Smooth muscle cell (in vitro differentiated cells): ENCODE measurements at regions not wholly inside any gene's neighbourhood (a gene's known extent, or its start where the extent isn't known, plus 50 kb on each side); places are given as distances from the start of the nearest gene placed in this dataset.

Source experiments
- DNase-seq: peaks from one replicate; lab custom pipeline; 2025; ENCODE audit not compliant: unreplicated experiment; lab: John Stamatoyannopoulos, UW
- H2AFZ ChIP-seq: fragments of 200-600 bp; sonication (generic); 2 replicates; pipeline ENCODE4 v1.6.0; 2016; ENCODE audit warnings: antibody characterized with exemption, low read depth, mild to moderate bottlenecking
- H3F3A ChIP-seq: fragments of 200-600 bp; sonication (generic); 2 replicates; pipeline ENCODE4 v1.6.0; 2017; ENCODE audit warnings: antibody characterized with exemption, low read depth
- H3K27ac ChIP-seq: fragments of 200-600 bp; sonication (generic); 2 replicates; pipeline ENCODE4 v1.5.1; 2016; ENCODE audit warnings: low read depth, mild to moderate bottlenecking
- H3K27me3 ChIP-seq: fragments of 200-600 bp; sonication (generic); 2 replicates; pipeline ENCODE4 v1.6.1; 2016; ENCODE audit warnings: low read depth, mild to moderate bottlenecking
- H3K36me3 ChIP-seq: fragments of 200-600 bp; sonication (generic); 2 replicates; pipeline ENCODE4 v1.5.1; 2016; ENCODE audit warnings: low read depth
- H3K4me1 ChIP-seq: fragments of 200-600 bp; sonication (generic); 2 replicates; pipeline ENCODE4 v1.5.1; 2016; ENCODE audit warnings: low read depth
- H3K4me2 ChIP-seq: fragments of 200-600 bp; sonication (generic); 2 replicates; pipeline ENCODE4 v1.6.0; 2016; ENCODE audit warnings: mild to moderate bottlenecking
- H3K4me3 ChIP-seq: fragments of 200-600 bp; sonication (generic); 2 replicates; pipeline ENCODE4 v1.5.1; 2016; ENCODE audit warnings: mild to moderate bottlenecking
- H3K79me2 ChIP-seq: fragments of 200-600 bp; sonication (generic); 2 replicates; pipeline ENCODE4 v1.6.0; 2016; ENCODE audit warnings: low read depth, mild to moderate bottlenecking
- H3K9ac ChIP-seq: fragments of 200-600 bp; sonication (generic); 2 replicates; pipeline ENCODE4 v1.6.0; 2016; ENCODE audit warnings: low read depth
- H3K9me3 ChIP-seq: fragments of 200-600 bp; sonication (generic); replicated peaks from 2 replicates; pipeline ENCODE4 v1.5.1; 2016; ENCODE audit warnings: low read depth
- H4K20me1 ChIP-seq: fragments of 200-600 bp; sonication (generic); 2 replicates; pipeline ENCODE4 v1.6.0; 2016; ENCODE audit warnings: low read depth
- CTCF ChIP-seq: fragments of 200-600 bp; sonication (generic); IDR thresholded peaks from 2 replicates; pipeline ENCODE4 v1.5.1; 2017; ENCODE audit warnings: borderline replicate concordance, mild to moderate bottlenecking, antibody characterized with exemption; ENCODE audit not compliant: insufficient read depth, poor library complexity, severe bottlenecking
- WGBS: methylation state at CpG from one replicate; pipeline ENCODE4 v1.1.7; 2016; ENCODE audit warnings: low lambda C conversion rate; 5-methylcytosine and 5-hydroxymethylcytosine counted together

GRCh38 chr5:26519245-26519644 is 519.1 kb downstream of the CDH9 start:
- 58% methylated on average over 3 of the region's 3 CpGs for WGBS
- Histone ChIP-seq H3K9ac (no peak overlapping the region), H4K20me1 (no peaks in the 10 kb centered on the region), H3K27ac (no peak overlapping the region), H3K27me3 (no peaks in the 10 kb centered on the region), H3K36me3 (no peaks in the 10 kb centered on the region), H3K79me2 (no peaks in the 10 kb centered on the region), H3K4me1 (peaks cover 6% of the 10 kb centered on the region), H3F3A (no peaks in the 10 kb centered on the region), H2AFZ (no peak overlapping the region), H3K9me3 (no peaks in the 10 kb centered on the region), H3K4me3 (no peak overlapping the region), H3K4me2 (no peak overlapping the region)
- TF ChIP-seq CTCF: no peak
- no peak for DNase-seq

GRCh38 chr5:26518065-26518464 is 520.3 kb downstream of the CDH9 start:
- 77% methylated on average over 5 of the region's 5 CpGs for WGBS
- no peak overlapping the region for H3K27ac ChIP-seq
- DNase-seq: no peak
- H3K4me1 ChIP-seq: peaks cover 6% of the 10 kb centered on the region
- no peak for TF ChIP-seq CTCF
- no peak overlapping the region for H3K4me2 ChIP-seq
- no peaks in the 10 kb centered on the region for H3K9me3 ChIP-seq
- no peak overlapping the region for H2AFZ ChIP-seq
- H4K20me1 ChIP-seq: no peaks in the 10 kb centered on the region
- no peaks in the 10 kb centered on the region for H3F3A ChIP-seq
- H3K79me2 ChIP-seq: no peaks in the 10 kb centered on the region
- H3K9ac ChIP-seq: no peak overlapping the region
- no peak overlapping the region for H3K4me3 ChIP-seq
- H3K27me3 ChIP-seq: no peaks in the 10 kb centered on the region
- H3K36me3 ChIP-seq: no peaks in the 10 kb centered on the region

- H3K4me3 ChIP-seq: no peak overlapping the region
Measured at GRCh38 chr5:26498972-26499371, 539.4 kb downstream of the CDH9 start.

More at GRCh38 chr5:26498972-26499371, 539.4 kb downstream of the CDH9 start:
- no peak for DNase-seq
- Histone ChIP-seq H3K9me3 (no peaks in the 10 kb centered on the region), H3K4me2 (no peak overlapping the region), H2AFZ (no peak overlapping the region), H3K4me1 (no peaks in the 10 kb centered on the region), H3K9ac (no peak overlapping the region), H3K36me3 (no peaks in the 10 kb centered on the region), H3F3A (no peaks in the 10 kb centered on the region), H3K79me2 (no peaks in the 10 kb centered on the region), H3K27ac (no peak overlapping the region), H3K27me3 (no peaks in the 10 kb centered on the region), H4K20me1 (no peaks in the 10 kb centered on the region)
- TF ChIP-seq CTCF: no peak
- 82% methylated on average over 5 of the region's 5 CpGs for WGBS
